ENCODE measurements at regions not wholly inside any gene's neighbourhood (a gene's known extent, or its start where the extent isn't known, plus 50 kb on each side); places are given as distances from the start of the nearest gene placed in this dataset.

DNA sequence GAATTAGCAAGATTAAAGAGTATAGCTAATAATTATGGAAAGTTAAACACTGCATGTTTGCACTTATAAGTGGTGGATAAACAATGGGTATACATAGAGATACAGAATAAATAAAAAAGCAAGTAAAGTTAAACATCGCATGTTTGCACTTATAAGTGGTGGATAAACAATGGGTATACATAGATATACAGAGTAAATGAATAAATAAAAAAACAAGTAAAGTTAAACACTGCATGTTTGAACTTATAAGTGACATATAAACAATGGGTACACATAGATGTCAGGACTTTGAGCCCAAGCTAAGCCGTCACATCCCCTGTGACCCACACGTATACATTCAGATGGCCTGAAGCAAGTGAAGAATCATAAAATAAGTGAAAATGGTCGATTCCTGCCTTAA lies 1533.3 kb upstream of the SPRY2 start:
- CTCF ChIA-PET, result no interaction called here
- no peak overlapping the region for H2AFZ ChIP-seq (replicated peaks; ENCODE audit: low read length, poor library complexity)

More for the DNA sequence above, 1533.3 kb upstream of the SPRY2 start:
- no peaks in the 10 kb centered on the region for H3K27me3 ChIP-seq (ENCODE audit: control insufficient read depth, insufficient read depth, low read length)
- DNase-seq (no peak), ATAC-seq (ENCODE audit: low read depth) (no peak)
- intact Hi-C loops (cut with micrococcal nuclease) (no loop called here), dilution Hi-C loops (cut with HindIII; ENCODE audit: low sequenced_read_pairs, unreplicated experiment) (no loop called here), in situ Hi-C loops (cut with MboI; ENCODE audit: low sequenced_read_pairs) (no loop called here)
- no peak overlapping the region for H3K4ac ChIP-seq (ENCODE audit: low read depth, low read length)
- H3K9ac ChIP-seq (ENCODE audit: low read depth, low read length), result no peak overlapping the region
- H4K20me1 ChIP-seq (ENCODE audit: insufficient read depth, low read length), result no peaks in the 10 kb centered on the region
- H2BK15ac ChIP-seq (ENCODE audit: low read depth, low read length), result no peak overlapping the region
- H3K36me3 ChIP-seq (ENCODE audit: control insufficient read depth, insufficient read depth, low read length), result no peaks in the 10 kb centered on the region
- H3K56ac ChIP-seq (ENCODE audit: extremely low read depth, insufficient read depth, low read length), result no peak overlapping the region
- H4K91ac ChIP-seq (ENCODE audit: insufficient read depth, low read depth, low read length), result no peak overlapping the region
- H3K14ac ChIP-seq (replicated peaks; ENCODE audit: low read depth, low read length), result no peak overlapping the region
- WGBS, 2 experiments (ENCODE audit: extremely low coverage in 2 of 2, insufficient read length in 1 of 2), result no CpG with 5 or more reads among the region's 4 CpGs
- no peak overlapping the region for H4K8ac ChIP-seq (ENCODE audit: low read depth in 2 of 2, low read length in 2 of 2)
- H3K4me2 ChIP-seq (ENCODE audit: low read depth, low read length), result no peak overlapping the region
- H2BK120ac ChIP-seq (ENCODE audit: low read depth, low read length), result no peak overlapping the region
- no peak overlapping the region for H2AK5ac ChIP-seq (ENCODE audit: low read depth, low read length)
- no peaks in the 10 kb centered on the region for H3K79me1 ChIP-seq (ENCODE audit: low read depth in 1 of 2, low read length in 2 of 2)
- H2AK9ac ChIP-seq (replicated peaks; ENCODE audit: low read depth, low read length, poor library complexity), result no peak overlapping the region
- no peak overlapping the region for H3K4me3 ChIP-seq (ENCODE audit: insufficient read depth, low read depth, low read length)
- H3K9me3 ChIP-seq (ENCODE audit: control insufficient read depth, insufficient read depth, low read length), result peaks cover 6% of the 10 kb centered on the region
- H3K4me1 ChIP-seq (ENCODE audit: control insufficient read depth, insufficient read depth, low read length), result no peaks in the 10 kb centered on the region
- POLR2A ChIA-PET (ENCODE audit: unreplicated experiment), result no interaction called here
- no peak overlapping the region for H2BK20ac ChIP-seq (ENCODE audit: low read depth, low read length)
- H3K23ac ChIP-seq (ENCODE audit: low read depth, low read length), result no peak overlapping the region
- H4K5ac ChIP-seq (ENCODE audit: low read depth, low read length), result no peak overlapping the region
- no peak for TF ChIP-seq MAZ (IDR thresholded peaks at IDR 0.05; ENCODE audit: borderline replicate concordance, low read depth, low read length)
- no peaks in the 10 kb centered on the region for H3K9me1 ChIP-seq (ENCODE audit: insufficient read depth, low read length)
- no peak overlapping the region for H2BK5ac ChIP-seq (ENCODE audit: low read depth, low read length, poor library complexity, severe bottlenecking)
- H3K18ac ChIP-seq (ENCODE audit: low read depth, low read length), result no peak overlapping the region
- H3K27ac ChIP-seq (ENCODE audit: insufficient read depth, low read length), result no peak overlapping the region
- no TSS peak for BruUV-seq (replicated peaks)

Data from IMR-90 (cell line).